Ectodermal cell (in vitro differentiated cells): ENCODE measurements at regions not wholly inside any gene's neighbourhood (a gene's known extent, or its start where the extent isn't known, plus 50 kb on each side); places are given as distances from the start of the nearest gene placed in this dataset.

Experiments
- H3K27ac ChIP-seq: 2 replicates; pipeline ENCODE4 v1.7.0; 2013; ENCODE audit warnings: mild to moderate bottlenecking, low read depth, low read length; ENCODE audit not compliant: insufficient read depth, poor library complexity, severe bottlenecking
- H3K27me3 ChIP-seq: 2 replicates; pipeline ENCODE4 v1.7.0; 2013; ENCODE audit warnings: mild to moderate bottlenecking, low read length; ENCODE audit not compliant: insufficient read depth, control insufficient read depth, poor library complexity, severe bottlenecking
- H3K36me3 ChIP-seq: one replicate; pipeline ENCODE4 v1.7.0; 2013; ENCODE audit warnings: low read length; ENCODE audit not compliant: control insufficient read depth, insufficient read depth
- H3K4me1 ChIP-seq: one replicate; pipeline ENCODE4 v1.7.0; 2013; ENCODE audit warnings: low read length; ENCODE audit not compliant: control insufficient read depth, insufficient read depth
- H3K4me3 ChIP-seq: 2 replicates; pipeline ENCODE4 v1.7.0; 2013; ENCODE audit warnings: low read depth, low read length, control low read depth; ENCODE audit not compliant: insufficient read depth
- H3K9me3 ChIP-seq: 2 replicates; pipeline ENCODE4 v1.7.0; 2013; ENCODE audit warnings: mild to moderate bottlenecking, low read length, moderate library complexity; ENCODE audit not compliant: control insufficient read depth
- WGBS, 2 experiments: methylation state at CpG; one replicate each; pipeline ENCODE4 v1.1.7; 2013; ENCODE audit warnings: missing lambda C conversion rate in 2 of 2; 5-methylcytosine and 5-hydroxymethylcytosine counted together

DNA sequence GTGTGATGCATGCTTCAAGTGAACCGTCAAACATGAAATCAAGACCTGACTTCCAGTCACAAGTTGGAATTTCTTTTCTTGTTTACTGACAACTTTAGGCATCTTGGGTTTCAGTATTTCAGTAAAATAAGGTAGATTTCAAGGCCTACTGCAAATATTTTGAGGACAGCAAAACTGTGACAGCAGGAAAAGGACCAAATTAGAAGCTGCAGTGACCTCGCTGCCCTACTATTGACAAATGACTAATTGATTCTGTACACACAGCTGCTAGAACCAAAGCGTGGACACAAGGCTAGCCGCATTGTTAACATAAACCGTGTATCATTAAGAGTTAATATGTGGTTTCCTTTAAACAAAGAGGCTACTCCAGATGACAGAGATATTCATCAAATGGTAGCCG, 105.7 kb upstream of the SEC61G start:
- H3K4me3 ChIP-seq, result no peak overlapping the region
- 82 to 88% methylated on average over 5 to 6 of the region's 6 CpGs for WGBS, 2 experiments
- H3K27ac ChIP-seq, result no peak overlapping the region
- no peaks in the 10 kb centered on the region for H3K36me3 ChIP-seq
- no peaks in the 10 kb centered on the region for H3K27me3 ChIP-seq
- H3K9me3 ChIP-seq, result no peaks in the 10 kb centered on the region
- H3K4me1 ChIP-seq, result no peaks in the 10 kb centered on the region

DNA sequence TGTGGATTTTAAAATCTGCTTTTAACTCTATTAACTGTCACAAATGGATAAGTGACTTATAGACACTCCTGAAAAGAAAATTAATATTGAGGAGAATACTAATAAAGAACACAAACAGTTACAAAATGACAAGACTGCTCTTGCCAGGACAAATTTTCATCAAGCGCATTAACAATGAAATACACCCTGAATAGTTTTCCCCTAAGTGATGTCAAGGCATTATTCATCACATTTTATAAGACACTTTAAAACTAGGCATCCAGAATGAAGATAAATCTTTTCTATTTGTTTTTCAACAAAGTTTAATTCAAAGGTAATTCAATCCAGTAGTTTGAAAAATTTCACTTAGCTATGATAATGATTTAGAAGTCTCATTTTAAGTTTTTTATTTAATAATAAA, 110.5 kb upstream of the SEC61G start:
- WGBS, 2 experiments, result 92 to 100% methylated on average over 1 of the region's 1 CpG
- Histone ChIP-seq H3K27me3 (no peaks in the 10 kb centered on the region), H3K27ac (no peak overlapping the region), H3K9me3 (no peaks in the 10 kb centered on the region), H3K36me3 (no peaks in the 10 kb centered on the region), H3K4me1 (no peaks in the 10 kb centered on the region), H3K4me3 (no peak overlapping the region)

DNA sequence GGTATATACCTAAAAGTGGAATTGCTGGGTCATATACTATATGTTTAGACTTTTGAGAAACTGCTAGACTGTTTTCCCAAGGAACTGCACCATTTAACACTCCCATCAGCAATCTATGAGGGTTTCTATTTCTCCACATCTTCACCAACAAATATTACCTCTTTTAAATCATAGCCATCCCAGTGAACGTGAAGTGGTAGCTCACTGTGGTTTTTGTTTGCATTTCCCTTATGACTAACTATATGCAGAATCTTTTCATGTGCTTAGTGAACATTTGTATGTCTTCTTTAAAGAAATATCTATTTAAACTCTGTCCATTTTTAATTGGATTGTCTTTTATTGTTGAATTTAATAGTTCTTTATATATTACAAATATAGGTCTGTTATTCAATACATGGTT, 115.8 kb upstream of the SEC61G start:
- Histone ChIP-seq H3K27me3 (no peaks in the 10 kb centered on the region), H3K36me3 (no peaks in the 10 kb centered on the region), H3K4me1 (no peaks in the 10 kb centered on the region), H3K4me3 (no peak overlapping the region), H3K9me3 (no peaks in the 10 kb centered on the region), H3K27ac (no peak overlapping the region)
- WGBS, 2 experiments, result 83 to 100% methylated on average over 1 of the region's 1 CpG

DNA sequence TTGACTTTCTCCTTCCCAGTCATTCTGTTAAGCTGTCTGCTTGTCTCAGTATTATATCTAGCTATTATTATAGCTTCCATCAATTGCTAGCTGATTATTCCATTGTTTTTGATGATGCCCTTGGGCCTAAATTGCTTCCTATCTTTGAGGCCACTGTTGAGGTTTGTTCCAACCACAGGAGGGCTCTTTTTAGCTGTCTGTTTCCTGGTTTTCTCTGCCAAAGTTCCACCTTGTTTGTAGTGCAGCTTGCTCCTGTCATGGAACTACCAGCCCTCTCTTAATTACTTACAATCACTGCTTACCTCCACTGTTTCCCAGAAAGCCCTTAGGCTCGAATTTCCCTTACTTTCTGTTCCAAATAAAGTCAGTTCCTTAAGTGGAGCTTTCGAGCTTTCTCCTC, 118.7 kb upstream of the SEC61G start:
- 76 to 83% methylated on average over 2 of the region's 2 CpGs for WGBS, 2 experiments
- H3K36me3 ChIP-seq, result no peaks in the 10 kb centered on the region
- H3K27me3 ChIP-seq, result no peaks in the 10 kb centered on the region
- no peaks in the 10 kb centered on the region for H3K9me3 ChIP-seq
- no peaks in the 10 kb centered on the region for H3K4me1 ChIP-seq
- H3K27ac ChIP-seq, result no peak overlapping the region
- H3K4me3 ChIP-seq, result no peak overlapping the region

DNA sequence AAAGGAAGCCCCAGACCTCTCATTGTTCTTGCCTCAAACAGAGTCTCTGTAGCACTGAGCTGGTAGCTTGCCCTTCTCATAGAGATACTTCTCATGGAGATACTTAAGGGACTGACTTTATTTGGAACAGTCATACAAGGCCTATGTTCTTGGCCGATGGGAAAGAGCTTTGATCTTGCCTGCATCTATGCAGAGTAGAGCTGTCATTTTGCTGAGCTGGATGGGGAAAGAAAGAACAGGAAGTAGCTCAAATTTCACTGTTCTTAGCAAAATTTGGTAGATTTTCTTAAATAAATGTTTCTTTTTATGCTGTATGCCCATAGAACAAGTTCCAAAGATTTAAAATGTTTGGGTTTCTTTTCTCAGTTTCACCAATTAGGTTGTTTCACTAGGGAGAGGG, 119.3 kb upstream of the SEC61G start:
- no peaks in the 10 kb centered on the region for H3K36me3 ChIP-seq
- no peaks in the 10 kb centered on the region for H3K4me1 ChIP-seq
- no peaks in the 10 kb centered on the region for H3K27me3 ChIP-seq
- H3K4me3 ChIP-seq, result no peak overlapping the region
- H3K27ac ChIP-seq, result no peak overlapping the region
- no peaks in the 10 kb centered on the region for H3K9me3 ChIP-seq
- WGBS, 2 experiments, result 87 to 95% methylated on average over 1 of the region's 1 CpG

DNA sequence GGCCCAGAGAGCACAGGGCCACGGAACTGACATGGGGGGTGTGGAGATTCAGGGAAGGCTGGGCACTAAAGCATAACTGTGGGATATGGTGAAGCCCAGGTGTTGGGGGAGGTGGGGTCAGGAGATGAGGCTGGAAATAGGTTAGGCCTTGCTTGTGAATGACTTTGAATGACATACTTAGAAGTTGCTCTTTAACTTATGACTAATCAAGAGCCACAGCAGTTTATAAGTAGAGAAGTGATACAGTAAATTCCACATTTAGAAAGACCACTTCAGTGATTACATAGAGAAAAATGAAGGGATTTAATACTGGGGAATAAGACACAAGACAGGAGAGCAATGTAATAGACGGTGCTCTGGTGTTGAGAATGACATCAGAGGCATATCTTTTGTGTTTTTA, 120.8 kb upstream of the SEC61G start:
- Histone ChIP-seq H3K9me3 (no peaks in the 10 kb centered on the region), H3K27ac (no peak overlapping the region), H3K27me3 (no peaks in the 10 kb centered on the region), H3K36me3 (no peaks in the 10 kb centered on the region), H3K4me1 (no peaks in the 10 kb centered on the region), H3K4me3 (no peak overlapping the region)
- WGBS, 2 experiments, result 93 to 95% methylated on average over 2 of the region's 2 CpGs

DNA sequence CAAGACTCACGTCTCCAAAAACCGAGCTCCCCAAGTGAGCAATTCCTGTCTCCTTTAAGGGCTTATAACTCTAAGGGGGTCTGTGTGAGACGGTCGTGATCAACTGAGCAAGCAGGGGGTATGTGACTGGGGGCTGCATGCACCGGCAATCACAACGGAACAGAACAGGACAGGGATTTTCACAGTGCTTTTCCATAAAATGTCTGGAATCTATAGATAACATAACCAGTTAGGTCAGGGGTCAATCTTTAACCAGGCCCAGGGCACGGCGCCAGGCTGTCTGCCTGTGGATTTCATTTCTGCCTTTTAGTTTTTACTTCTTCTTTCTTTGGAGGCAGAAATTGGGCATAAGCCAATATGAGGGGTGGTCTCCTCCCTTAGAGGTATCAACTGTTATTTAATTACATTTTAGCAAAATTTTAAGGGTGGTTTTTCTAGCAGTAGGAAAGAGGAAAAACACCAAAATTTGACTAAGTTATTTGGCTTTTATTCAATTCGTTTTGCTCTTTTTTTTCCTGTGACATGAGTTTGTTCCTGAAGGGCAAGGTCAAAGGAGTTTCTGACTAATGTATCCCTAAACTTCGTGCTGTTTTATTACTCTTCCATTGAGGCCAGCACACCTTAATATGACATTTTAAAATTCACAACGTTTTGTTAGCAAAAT, 121.4 kb upstream of the SEC61G start:
- 91 to 94% methylated on average over 11 of the region's 11 CpGs for WGBS, 2 experiments
- Histone ChIP-seq H3K4me1 (no peaks in the 10 kb centered on the region), H3K27me3 (no peaks in the 10 kb centered on the region), H3K27ac (no peak overlapping the region), H3K9me3 (no peaks in the 10 kb centered on the region), H3K36me3 (no peaks in the 10 kb centered on the region), H3K4me3 (no peak overlapping the region)

DNA sequence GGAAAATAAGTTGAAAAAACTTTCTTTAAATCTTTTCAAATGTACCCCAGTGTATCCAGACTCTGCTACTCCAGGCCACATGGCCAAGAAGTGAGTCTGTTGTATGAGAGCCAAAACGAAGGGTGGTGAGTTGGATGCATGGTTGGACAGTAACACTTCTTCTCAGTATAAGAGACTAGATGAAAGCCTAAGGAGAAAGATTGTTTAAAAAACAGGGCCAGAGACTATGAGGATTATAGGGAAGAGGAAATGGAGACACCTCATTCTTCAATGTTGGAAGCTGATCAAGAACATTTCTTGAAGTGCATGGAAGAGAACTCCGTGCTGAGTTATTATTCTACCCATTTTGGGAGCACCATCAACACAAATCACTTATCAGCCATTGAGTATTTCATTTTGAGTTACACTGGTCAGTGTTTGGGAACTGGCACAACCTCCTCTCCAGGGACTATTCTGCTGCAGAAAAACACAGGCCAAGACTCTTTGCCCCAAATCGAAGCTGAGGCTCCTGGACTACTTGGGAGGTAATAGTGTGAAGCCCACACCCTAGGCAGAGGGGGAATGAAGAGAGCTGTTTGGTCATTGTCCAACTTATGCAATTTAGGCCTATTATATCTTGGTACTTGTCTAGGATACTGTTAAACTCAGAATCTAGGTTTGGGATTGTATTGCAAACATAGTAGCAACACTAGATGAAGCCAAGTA, 123.0 kb upstream of the SEC61G start:
- H3K9me3 ChIP-seq, result no peaks in the 10 kb centered on the region
- no peak overlapping the region for H3K4me3 ChIP-seq
- H3K27me3 ChIP-seq, result no peaks in the 10 kb centered on the region
- H3K36me3 ChIP-seq, result no peaks in the 10 kb centered on the region
- whole genome bisulfite sequencing, 2 experiments, result 89 to 94% methylated on average over 3 of the region's 3 CpGs
- H3K27ac ChIP-seq, result no peak overlapping the region
- no peaks in the 10 kb centered on the region for H3K4me1 ChIP-seq

DNA sequence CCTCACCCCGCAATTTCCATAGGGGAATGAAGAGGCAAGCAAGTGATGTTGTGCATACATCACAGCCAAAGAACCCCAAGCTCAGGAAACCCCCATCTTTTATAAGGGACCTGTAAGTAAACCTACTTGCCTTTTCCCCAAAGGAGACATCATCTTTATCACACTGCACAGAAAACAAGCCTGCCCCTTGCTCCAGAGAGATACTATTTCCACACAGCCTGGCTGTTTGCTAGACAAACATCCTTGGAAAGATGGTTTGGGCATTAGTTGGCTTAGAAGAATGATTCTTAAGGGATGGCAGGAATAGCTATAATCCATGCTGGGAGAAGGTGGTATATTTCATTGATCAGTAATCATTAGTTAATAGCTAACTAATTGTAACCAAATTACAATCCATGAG, 123.7 kb upstream of the SEC61G start:
- Histone ChIP-seq H3K36me3 (no peaks in the 10 kb centered on the region), H3K27me3 (peaks cover 1% of the 10 kb centered on the region), H3K4me1 (no peaks in the 10 kb centered on the region), H3K4me3 (no peak overlapping the region), H3K9me3 (no peaks in the 10 kb centered on the region), H3K27ac (no peak overlapping the region)
- 73 to 80% methylated on average over 1 of the region's 1 CpG for WGBS, 2 experiments

DNA sequence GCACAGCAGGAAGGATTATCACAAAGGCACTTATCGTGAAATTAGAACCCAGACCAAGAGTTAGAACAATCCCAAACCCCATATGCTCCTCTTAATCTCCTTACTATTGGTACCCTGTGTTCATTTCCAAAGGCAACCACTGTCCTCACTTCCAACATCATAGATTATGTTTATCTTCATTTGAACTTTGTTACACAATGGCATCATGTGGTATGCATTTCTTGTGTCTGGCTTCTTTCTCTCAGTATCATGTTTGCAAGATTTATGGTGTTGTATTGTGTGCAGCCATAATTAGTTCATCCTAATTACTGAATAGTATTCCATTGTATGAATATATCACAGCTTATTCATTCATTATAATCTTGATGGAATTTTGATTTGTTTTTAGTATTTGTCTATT, 124.6 kb upstream of the SEC61G start:
- H3K27me3 ChIP-seq, result peaks cover 10% of the 10 kb centered on the region
- 100% methylated on average over 1 of the region's 1 CpG for WGBS, 2 experiments
- no peaks in the 10 kb centered on the region for H3K36me3 ChIP-seq
- H3K4me1 ChIP-seq, result no peaks in the 10 kb centered on the region
- H3K9me3 ChIP-seq, result no peaks in the 10 kb centered on the region
- no peak overlapping the region for H3K27ac ChIP-seq
- no peak overlapping the region for H3K4me3 ChIP-seq
